WERI-Rb-1 (cell line): ENCODE measurements at regions not wholly inside any gene's neighbourhood (a gene's known extent, or its start where the extent isn't known, plus 50 kb on each side); places are given as distances from the start of the nearest gene placed in this dataset.

ENCODE experiments used
- DNase-seq: peaks from one replicate; pipeline ENCODE4 v3.0.0-alpha.2; 2020
- H3K27ac ChIP-seq: fragments of 250-450 bp; sonication (Bioruptor Pico); 2 replicates; pipeline ENCODE4 v1.5.1; 2020; ENCODE audit warnings: mild to moderate bottlenecking, moderate library complexity
- H3K27me3 ChIP-seq: fragments of 250-450 bp; sonication (Bioruptor Pico); 2 replicates; pipeline ENCODE4 v1.5.1; 2021; ENCODE audit warnings: mild to moderate bottlenecking, low read depth, moderate library complexity; ENCODE audit not compliant: insufficient read depth, severe bottlenecking
- H3K36me3 ChIP-seq: fragments of 250-450 bp; sonication (Bioruptor Pico); 2 replicates; pipeline ENCODE4 v1.5.1; 2020; ENCODE audit warnings: mild to moderate bottlenecking, moderate library complexity
- H3K4me3 ChIP-seq: 2 replicates; pipeline ENCODE4 v1.5.1; 2011; ENCODE audit warnings: low read depth, mild to moderate bottlenecking, control low read depth, low read length
- H3K9me3 ChIP-seq: fragments of 250-450 bp; sonication (Bioruptor Pico); 2 replicates; pipeline ENCODE4 v1.5.1; 2021; ENCODE audit warnings: mild to moderate bottlenecking, moderate library complexity; ENCODE audit not compliant: severe bottlenecking
- CTCF ChIP-seq: IDR thresholded peaks from 2 replicates; pipeline ENCODE4 v1.5.1; 2011; ENCODE audit warnings: low read depth, mild to moderate bottlenecking, control low read depth, inconsistent platforms, low read length

GRCh38 chr5:32511776-32512374, 67.3 kb upstream of the ZFR start:
- H3K27ac ChIP-seq: no peak overlapping the region
- no peak for DNase-seq
- peaks cover under 1% of the 10 kb centered on the region for H3K9me3 ChIP-seq

GRCh38 chr5:32510860-32511259, 66.3 kb upstream of the ZFR start:
- no peak for DNase-seq
- Histone ChIP-seq H3K27ac (no peak overlapping the region), H3K4me3 (no peak overlapping the region), H3K9me3 (no peaks in the 10 kb centered on the region), H3K27me3 (peaks cover 92% of the 10 kb centered on the region), H3K36me3 (no peaks in the 10 kb centered on the region)
- TF ChIP-seq CTCF: no peak

More at GRCh38 chr5:32511776-32512374, 67.3 kb upstream of the ZFR start:
- H3K36me3 ChIP-seq: no peaks in the 10 kb centered on the region
- no peak for TF ChIP-seq CTCF
- H3K4me3 ChIP-seq: no peak overlapping the region
- H3K27me3 ChIP-seq: peaks cover 83% of the 10 kb centered on the region

- H3K36me3 ChIP-seq: no peaks in the 10 kb centered on the region
- no peak for DNase-seq
- H3K4me3 ChIP-seq: no peak overlapping the region
- H3K27me3 ChIP-seq: peaks cover 93% of the 10 kb centered on the region
- TF ChIP-seq CTCF: no peak
- H3K9me3 ChIP-seq: no peaks in the 10 kb centered on the region
- H3K27ac ChIP-seq: no peak overlapping the region
These were observed 64.6 kb upstream of the ZFR start for GRCh38 chr5:32508806-32509805.

- DNase-seq: no peak
- Histone ChIP-seq H3K36me3 (no peaks in the 10 kb centered on the region), H3K27me3 (peaks cover 91% of the 10 kb centered on the region), H3K9me3 (no peaks in the 10 kb centered on the region), H3K27ac (no peak overlapping the region), H3K4me3 (no peak overlapping the region)
- TF ChIP-seq CTCF: no peak
These were observed 63.3 kb upstream of the ZFR start for GRCh38 chr5:32507738-32508434.

GRCh38 chr5:32506799-32507198, 62.3 kb upstream of the ZFR start:
- H3K27me3 ChIP-seq: peaks cover 91% of the 10 kb centered on the region
- no peak for TF ChIP-seq CTCF
- H3K36me3 ChIP-seq: no peaks in the 10 kb centered on the region
- no peaks in the 10 kb centered on the region for H3K9me3 ChIP-seq
- DNase-seq: no peak
- no peak overlapping the region for H3K4me3 ChIP-seq
- H3K27ac ChIP-seq: no peak overlapping the region
